H9 (cell line): ENCODE measurements at regions not wholly inside any gene's neighbourhood (a gene's known extent, or its start where the extent isn't known, plus 50 kb on each side); places are given as distances from the start of the nearest gene placed in this dataset.

Experiments
- DNase-seq: peaks from one replicate; pipeline ENCODE4 v3.0.0-alpha.2; 2017
- H2AFZ ChIP-seq: one replicate; pipeline ENCODE4 v1.6.1; 2013; ENCODE audit warnings: mild to moderate bottlenecking, low read length, control low read depth, moderate library complexity
- H2AK5ac ChIP-seq: 2 replicates; pipeline ENCODE4 v1.6.1; 2013; ENCODE audit warnings: low read length, control low read depth, mixed read lengths; ENCODE audit not compliant: insufficient read length
- H2BK120ac ChIP-seq: one replicate; pipeline ENCODE4 v1.6.1; 2013; ENCODE audit warnings: low read depth, mild to moderate bottlenecking, low read length, control low read depth, inconsistent platforms; ENCODE audit not compliant: poor library complexity, severe bottlenecking
- H2BK12ac ChIP-seq: 2 replicates; pipeline ENCODE4 v1.6.1; 2013; ENCODE audit warnings: low read length, control low read depth, mixed read lengths, low read depth; ENCODE audit not compliant: insufficient read length
- H2BK15ac ChIP-seq: 2 replicates; pipeline ENCODE4 v1.6.1; 2013; ENCODE audit warnings: low read depth, low read length, control low read depth
- H2BK20ac ChIP-seq: one replicate; pipeline ENCODE4 v1.6.1; 2013; ENCODE audit warnings: low read depth, mild to moderate bottlenecking, low read length, control low read depth, inconsistent platforms; ENCODE audit not compliant: poor library complexity, severe bottlenecking
- H2BK5ac ChIP-seq: 2 replicates; pipeline ENCODE4 v1.6.1; 2013; ENCODE audit warnings: low read length, control low read depth, mixed read lengths; ENCODE audit not compliant: insufficient read length
- H3K14ac ChIP-seq: 2 replicates; pipeline ENCODE4 v1.6.1; 2013; ENCODE audit warnings: low read length, control low read depth; ENCODE audit not compliant: insufficient read depth
- H3K18ac ChIP-seq: 2 replicates; pipeline ENCODE4 v1.6.1; 2013; ENCODE audit warnings: low read depth, mild to moderate bottlenecking, mixed read lengths, low read length, control low read depth; ENCODE audit not compliant: insufficient read length
- H3K23ac ChIP-seq: 2 replicates; pipeline ENCODE4 v1.6.1; 2013; ENCODE audit warnings: low read length, control low read depth, mixed read lengths, low read depth; ENCODE audit not compliant: insufficient read length
- H3K23me2 ChIP-seq: 2 replicates; pipeline ENCODE4 v1.6.1; 2013; ENCODE audit warnings: low read depth, mild to moderate bottlenecking, mixed read lengths, low read length, control low read depth; ENCODE audit not compliant: insufficient read length, poor library complexity, severe bottlenecking
- H3K27ac ChIP-seq: 2 replicates; pipeline ENCODE4 v1.5.1; 2013; ENCODE audit warnings: low read length, control low read depth, mixed read lengths, low read depth; ENCODE audit not compliant: insufficient read length
- H3K27me3 ChIP-seq: 2 replicates; pipeline ENCODE4 v1.6.1; 2013; ENCODE audit warnings: low read length, control low read depth, inconsistent platforms; ENCODE audit not compliant: insufficient read depth
- H3K4ac ChIP-seq: 2 replicates; pipeline ENCODE4 v1.6.1; 2013; ENCODE audit warnings: low read depth, mild to moderate bottlenecking, control low read depth, inconsistent platforms, low read length, moderate library complexity
- H3K4me1 ChIP-seq: 2 replicates; pipeline ENCODE4 v1.6.1; 2013; ENCODE audit warnings: low read length, control low read depth, inconsistent platforms; ENCODE audit not compliant: insufficient read depth
- H3K4me2 ChIP-seq: 2 replicates; pipeline ENCODE4 v1.6.1; 2013; ENCODE audit warnings: low read length, control low read depth, mixed read lengths; ENCODE audit not compliant: insufficient read length, insufficient read depth
- H3K56ac ChIP-seq: 2 replicates; pipeline ENCODE4 v1.6.1; 2013; ENCODE audit warnings: low read depth, mild to moderate bottlenecking, mixed read lengths, low read length, control low read depth; ENCODE audit not compliant: insufficient read length
- H3K79me1 ChIP-seq: 2 replicates; pipeline ENCODE4 v1.6.1; 2013; ENCODE audit warnings: low read depth, mild to moderate bottlenecking, moderate library complexity, low read length, control low read depth, inconsistent platforms; ENCODE audit not compliant: insufficient read depth, poor library complexity, severe bottlenecking
- H3K79me2 ChIP-seq: 2 replicates; pipeline ENCODE4 v1.6.1; 2013; ENCODE audit warnings: low read length, control low read depth, inconsistent platforms; ENCODE audit not compliant: insufficient read depth
- H3K9ac ChIP-seq: 2 replicates; pipeline ENCODE4 v1.6.1; 2013; ENCODE audit warnings: low read length, control low read depth, mixed read lengths; ENCODE audit not compliant: insufficient read length; ENCODE audit errors: extremely low read depth
- H3K9me3 ChIP-seq: one replicate; pipeline ENCODE4 v1.6.1; 2013; ENCODE audit warnings: low read depth, low read length, inconsistent platforms; ENCODE audit not compliant: control insufficient read depth
- H3T11ph ChIP-seq: one replicate; pipeline ENCODE4 v1.6.1; 2013; ENCODE audit warnings: mild to moderate bottlenecking, low read length, control low read depth, inconsistent platforms
- H4K20me1 ChIP-seq: one replicate; pipeline ENCODE4 v1.6.1; 2013; ENCODE audit not compliant: control insufficient read depth, insufficient read length, insufficient read depth
- H4K5ac ChIP-seq: 2 replicates; pipeline ENCODE4 v1.6.1; 2013; ENCODE audit warnings: low read depth, mild to moderate bottlenecking, mixed read lengths, low read length, control low read depth; ENCODE audit not compliant: insufficient read length
- H4K8ac ChIP-seq: replicated peaks from 2 replicates; pipeline ENCODE4 v1.6.1; 2013; ENCODE audit warnings: low read length, control low read depth, mixed read lengths, low read depth; ENCODE audit not compliant: insufficient read length
- H4K91ac ChIP-seq: 2 replicates; pipeline ENCODE4 v1.6.1; 2013; ENCODE audit warnings: low read depth, mild to moderate bottlenecking, moderate library complexity, mixed read lengths, low read length, control low read depth; ENCODE audit not compliant: insufficient read length
- H3K27ac Mint-ChIP-seq, 3 experiments: 2 replicates in 2 of 3; 3 replicates in 1 of 3; pipeline ENCODE4 v1.8.0; 2020 to 2021; ENCODE audit warnings: mixed read lengths in 3 of 3, mild to moderate bottlenecking in 1 of 3, moderate library complexity in 1 of 3
- H3K27me3 Mint-ChIP-seq: 2 replicates; pipeline ENCODE4 v1.8.0; 2021; ENCODE audit warnings: low read depth, mild to moderate bottlenecking, moderate library complexity, mixed read lengths
- H3K36me3 Mint-ChIP-seq, 3 experiments: 2 replicates in 2 of 3; 3 replicates in 1 of 3; pipeline ENCODE4 v1.8.0; 2020 to 2021; ENCODE audit warnings: low read depth in 3 of 3, mixed read lengths in 3 of 3; ENCODE audit not compliant: insufficient read depth in 1 of 3
- H3K4me1 Mint-ChIP-seq, 2 experiments: 2 replicates each; pipeline ENCODE4 v1.8.0; 2020; ENCODE audit warnings: mixed read lengths in 2 of 2
- H3K4me3 Mint-ChIP-seq, 2 experiments: 2 replicates in 1 of 2; 3 replicates in 1 of 2; pipeline ENCODE4 v1.8.0; 2020 to 2021; ENCODE audit warnings: mild to moderate bottlenecking in 2 of 2, mixed read lengths in 2 of 2, moderate library complexity in 1 of 2
- H3K9me3 Mint-ChIP-seq, 2 experiments: 2 replicates in 1 of 2; 3 replicates in 1 of 2; pipeline ENCODE4 v1.8.0; 2020; ENCODE audit warnings: mild to moderate bottlenecking in 2 of 2, mixed read lengths in 2 of 2, moderate library complexity in 1 of 2
- CTCF ChIP-seq: fragments of 200-600 bp; sonication (generic); conservative IDR thresholded peaks from 3 replicates; pipeline ENCODE4 v1.8.0; 2021; ENCODE audit warnings: antibody characterized with exemption, mild to moderate bottlenecking
- WGBS: extraction: QIAGEN DNeasy Blood & Tissue Kit; methylation state at CpG from one replicate; pipeline ENCODE4 v1.1.7; 2013; ENCODE audit warnings: missing lambda C conversion rate, low lambda C conversion rate, mixed read lengths; ENCODE audit not compliant: insufficient read length; ENCODE audit errors: extremely low coverage; 5-methylcytosine and 5-hydroxymethylcytosine counted together

GRCh38 chr2:160825433-160825832 is 331.8 kb upstream of the RBMS1 start:
- no peak overlapping the region for H3K27ac ChIP-seq
- H2AFZ ChIP-seq = no peak overlapping the region
- H3T11ph ChIP-seq = no peak overlapping the region
- no peaks in the 10 kb centered on the region for H3K4me1 ChIP-seq
- no peak overlapping the region for H4K91ac ChIP-seq
- Mint-ChIP-seq H3K27ac (no peak overlapping the region), H3K27me3 (no peaks in the 10 kb centered on the region; the same call in 1 of the 2 replicates), H3K9me3 (peaks cover 34 to 44% of the 10 kb centered on the region in 2 experiments), H3K36me3 (peaks cover 3 to 48% (median 8%) of the 10 kb centered on the region in 3 experiments; a peak in 5 of 7 replicates), H3K4me3 (no peak overlapping the region), H3K4me1 (no peaks in the 10 kb centered on the region)
- H2BK5ac ChIP-seq = no peak overlapping the region
- no peak overlapping the region for H3K23ac ChIP-seq
- no peaks in the 10 kb centered on the region for H3K79me2 ChIP-seq
- no CpG with 5 or more reads among the region's 1 CpG for WGBS
- H3K23me2 ChIP-seq = no peaks in the 10 kb centered on the region
- no peak overlapping the region for H3K9ac ChIP-seq
- H3K4me2 ChIP-seq = no peak overlapping the region
- no peak overlapping the region for H2BK120ac ChIP-seq
- H2BK20ac ChIP-seq = no peak overlapping the region
- H2BK15ac ChIP-seq = no peak overlapping the region
- no peak overlapping the region for H3K14ac ChIP-seq
- no peaks in the 10 kb centered on the region for H3K79me1 ChIP-seq
- no peak overlapping the region for H3K4ac ChIP-seq
- TF ChIP-seq CTCF = no peak
- no peak overlapping the region for H4K8ac ChIP-seq
- H2AK5ac ChIP-seq = no peak overlapping the region
- DNase-seq = no peak
- no peaks in the 10 kb centered on the region for H4K20me1 ChIP-seq
- no peaks in the 10 kb centered on the region for H3K9me3 ChIP-seq
- H4K5ac ChIP-seq = no peak overlapping the region
- no peaks in the 10 kb centered on the region for H3K27me3 ChIP-seq
- no peak overlapping the region for H3K56ac ChIP-seq
- no peak overlapping the region for H3K18ac ChIP-seq
- no peak overlapping the region for H2BK12ac ChIP-seq
